ENCODE measurements at regions not wholly inside any gene's neighbourhood (a gene's known extent, or its start where the extent isn't known, plus 50 kb on each side); places are given as distances from the start of the nearest gene placed in this dataset.

DNA sequence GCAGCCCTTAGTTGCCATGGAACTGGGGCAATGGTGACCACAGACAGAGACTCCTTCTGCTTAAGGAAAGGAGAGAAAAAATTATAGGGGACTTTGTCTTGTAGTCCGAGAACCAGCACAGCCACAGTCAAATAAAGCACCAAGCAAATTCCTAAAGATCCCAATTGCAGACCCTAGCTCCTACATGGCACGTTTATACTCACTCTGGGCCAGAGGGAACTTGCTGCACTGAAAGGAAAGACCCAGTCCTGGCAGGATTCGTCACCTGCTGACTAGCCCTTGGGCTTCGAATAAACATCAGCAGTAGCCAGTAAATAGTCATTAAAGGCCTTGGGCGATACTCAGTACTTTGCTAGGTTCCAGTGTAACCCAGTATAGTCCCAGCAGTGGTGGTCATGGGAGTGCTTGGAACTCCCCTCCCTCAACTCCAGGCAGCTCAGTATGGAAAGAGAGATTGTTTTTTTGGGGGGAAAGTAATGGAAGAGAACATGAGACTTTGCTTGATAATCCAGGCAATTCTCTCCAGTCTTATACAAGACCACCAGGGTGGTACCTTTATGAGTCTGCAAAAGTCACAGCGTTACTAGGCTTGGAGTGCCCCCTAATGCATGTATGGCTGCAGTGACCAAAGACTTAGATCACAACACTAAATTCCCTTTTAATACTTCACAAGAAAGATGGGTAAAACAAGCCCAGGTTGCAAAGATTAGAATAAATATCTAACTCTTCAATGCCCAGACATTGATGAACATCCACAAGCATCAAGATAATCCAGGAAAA is 66.4 kb upstream of the AGTR1 start:
- no peak overlapping the region for H2AK9ac ChIP-seq (replicated peaks; ENCODE audit: low read depth, low read length, poor library complexity)
- CTCF ChIA-PET, result no interaction called here
- no peaks in the 10 kb centered on the region for H3K4me1 ChIP-seq (ENCODE audit: control insufficient read depth, insufficient read depth, low read length)
- POLR2A ChIA-PET (ENCODE audit: unreplicated experiment), result no interaction called here
- DNase-seq (no peak), ATAC-seq (ENCODE audit: low read depth) (no peak)
- no peak overlapping the region for H3K4me3 ChIP-seq (ENCODE audit: insufficient read depth, low read depth, low read length)
- H3K56ac ChIP-seq (ENCODE audit: extremely low read depth, insufficient read depth, low read length), result no peak overlapping the region
- H3K79me1 ChIP-seq (ENCODE audit: low read depth in 1 of 2, low read length in 2 of 2), result no peaks in the 10 kb centered on the region
- in situ Hi-C loops (cut with MboI; ENCODE audit: low sequenced_read_pairs) (no loop called here), dilution Hi-C loops (cut with HindIII; ENCODE audit: low sequenced_read_pairs, unreplicated experiment) (no loop called here), intact Hi-C loops (cut with micrococcal nuclease) (loop anchor here (5.0 kb wide), 1 partner anchor 324 kb away; no protein-coding TSS in a partner anchor)
- no peak overlapping the region for H2BK120ac ChIP-seq (ENCODE audit: low read depth, low read length)
- TF ChIP-seq, protein P1, sequence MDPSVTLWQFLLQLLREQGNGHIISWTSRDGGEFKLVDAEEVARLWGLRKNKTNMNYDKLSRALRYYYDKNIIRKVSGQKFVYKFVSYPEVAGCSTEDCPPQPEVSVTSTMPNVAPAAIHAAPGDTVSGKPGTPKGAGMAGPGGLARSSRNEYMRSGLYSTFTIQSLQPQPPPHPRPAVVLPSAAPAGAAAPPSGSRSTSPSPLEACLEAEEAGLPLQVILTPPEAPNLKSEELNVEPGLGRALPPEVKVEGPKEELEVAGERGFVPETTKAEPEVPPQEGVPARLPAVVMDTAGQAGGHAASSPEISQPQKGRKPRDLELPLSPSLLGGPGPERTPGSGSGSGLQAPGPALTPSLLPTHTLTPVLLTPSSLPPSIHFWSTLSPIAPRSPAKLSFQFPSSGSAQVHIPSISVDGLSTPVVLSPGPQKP (IDR thresholded peaks at IDR 0.05; ENCODE audit: borderline replicate concordance, low read depth, low read length), result no peak
- peak; percentile 34; the same call in 1 of the 2 replicates for TF ChIP-seq RAD21 (IDR thresholded peaks at IDR 0.05; ENCODE audit: low read length)
- TF ChIP-seq, protein P2, sequence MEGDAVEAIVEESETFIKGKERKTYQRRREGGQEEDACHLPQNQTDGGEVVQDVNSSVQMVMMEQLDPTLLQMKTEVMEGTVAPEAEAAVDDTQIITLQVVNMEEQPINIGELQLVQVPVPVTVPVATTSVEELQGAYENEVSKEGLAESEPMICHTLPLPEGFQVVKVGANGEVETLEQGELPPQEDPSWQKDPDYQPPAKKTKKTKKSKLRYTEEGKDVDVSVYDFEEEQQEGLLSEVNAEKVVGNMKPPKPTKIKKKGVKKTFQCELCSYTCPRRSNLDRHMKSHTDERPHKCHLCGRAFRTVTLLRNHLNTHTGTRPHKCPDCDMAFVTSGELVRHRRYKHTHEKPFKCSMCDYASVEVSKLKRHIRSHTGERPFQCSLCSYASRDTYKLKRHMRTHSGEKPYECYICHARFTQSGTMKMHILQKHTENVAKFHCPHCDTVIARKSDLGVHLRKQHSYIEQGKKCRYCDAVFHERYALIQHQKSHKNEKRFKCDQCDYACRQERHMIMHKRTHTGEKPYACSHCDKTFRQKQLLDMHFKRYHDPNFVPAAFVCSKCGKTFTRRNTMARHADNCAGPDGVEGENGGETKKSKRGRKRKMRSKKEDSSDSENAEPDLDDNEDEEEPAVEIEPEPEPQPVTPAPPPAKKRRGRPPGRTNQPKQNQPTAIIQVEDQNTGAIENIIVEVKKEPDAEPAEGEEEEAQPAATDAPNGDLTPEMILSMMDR (conservative IDR thresholded peaks at IDR 0.05; ENCODE audit: low read depth, low read length), result 0 out of 2 replicates have a peak, but pooled peaks have one; percentile 27
- no peak overlapping the region for H3K18ac ChIP-seq (ENCODE audit: low read depth, low read length)
- no peak overlapping the region for H4K8ac ChIP-seq (ENCODE audit: low read depth in 2 of 2, low read length in 2 of 2)
- no peak overlapping the region for H3K9ac ChIP-seq (ENCODE audit: low read depth, low read length)
- no peaks in the 10 kb centered on the region for H4K20me1 ChIP-seq (ENCODE audit: insufficient read depth, low read length)
- no peaks in the 10 kb centered on the region for H3K9me3 ChIP-seq (ENCODE audit: control insufficient read depth, insufficient read depth, low read length)
- H3K27ac ChIP-seq (ENCODE audit: insufficient read depth, low read length), result no peak overlapping the region
- H3K14ac ChIP-seq (replicated peaks; ENCODE audit: low read depth, low read length), result no peak overlapping the region
- H3K23ac ChIP-seq (ENCODE audit: low read depth, low read length), result no peak overlapping the region
- no peak overlapping the region for H3K4me2 ChIP-seq (ENCODE audit: low read depth, low read length)
- H2AK5ac ChIP-seq (ENCODE audit: low read depth, low read length), result no peak overlapping the region
- 40% methylated on average over 1 of the region's 6 CpGs; no CpG with 5 or more reads in 1 of the 2 experiments for WGBS, 2 experiments (ENCODE audit: extremely low coverage in 2 of 2, insufficient read length in 1 of 2)
- H2BK15ac ChIP-seq (ENCODE audit: low read depth, low read length), result no peak overlapping the region
- H3K4ac ChIP-seq (ENCODE audit: low read depth, low read length), result no peak overlapping the region
- no peaks in the 10 kb centered on the region for H3K9me1 ChIP-seq (ENCODE audit: insufficient read depth, low read length)
- no peak overlapping the region for H2BK20ac ChIP-seq (ENCODE audit: low read depth, low read length)
- no peak overlapping the region for H2BK5ac ChIP-seq (ENCODE audit: low read depth, low read length, poor library complexity, severe bottlenecking)
- H2AFZ ChIP-seq (replicated peaks; ENCODE audit: low read length, poor library complexity), result no peak overlapping the region
- H3K27me3 ChIP-seq (ENCODE audit: control insufficient read depth, insufficient read depth, low read length), result no peaks in the 10 kb centered on the region
- BruUV-seq (replicated peaks), result no TSS peak
- H4K91ac ChIP-seq (ENCODE audit: insufficient read depth, low read depth, low read length), result no peak overlapping the region
- no peak overlapping the region for H4K5ac ChIP-seq (ENCODE audit: low read depth, low read length)
- H3K36me3 ChIP-seq (ENCODE audit: control insufficient read depth, insufficient read depth, low read length), result no peaks in the 10 kb centered on the region

Measured in IMR-90 (cell line).